ENCODE measurements at regions not wholly inside any gene's neighbourhood (a gene's known extent, or its start where the extent isn't known, plus 50 kb on each side); places are given as distances from the start of the nearest gene placed in this dataset.

- DNase-seq = no peak
- H3K4me3 Mint-ChIP-seq = no peak overlapping the region
- H3K9me3 Mint-ChIP-seq = no peaks in the 10 kb centered on the region
- CTCF ChIA-PET = no interaction called here
- no peaks in the 10 kb centered on the region for H3K27me3 Mint-ChIP-seq (ENCODE audit: low read depth)
- no peaks in the 10 kb centered on the region for H3K4me1 Mint-ChIP-seq (ENCODE audit: low read depth)
- intact Hi-C loops (cut with micrococcal nuclease) = no loop called here
- H3K27ac Mint-ChIP-seq = no peak overlapping the region
- H3K36me3 Mint-ChIP-seq (ENCODE audit: low read depth) = no peaks in the 10 kb centered on the region
Observed at GRCh38 chr18:44521668-44522022, 159.0 kb upstream of the SETBP1 start.

GRCh38 chr18:44526705-44527415 is 153.8 kb upstream of the SETBP1 start:
- CTCF ChIA-PET = no interaction called here
- Mint-ChIP-seq H3K9me3 (no peaks in the 10 kb centered on the region), H3K27ac (no peak overlapping the region), H3K4me1 (ENCODE audit: low read depth) (no peaks in the 10 kb centered on the region), H3K4me3 (no peak overlapping the region), H3K36me3 (ENCODE audit: low read depth) (no peaks in the 10 kb centered on the region), H3K27me3 (ENCODE audit: low read depth) (no peaks in the 10 kb centered on the region)
- no peak for DNase-seq
- intact Hi-C loops (cut with micrococcal nuclease) = no loop called here

DNA sequence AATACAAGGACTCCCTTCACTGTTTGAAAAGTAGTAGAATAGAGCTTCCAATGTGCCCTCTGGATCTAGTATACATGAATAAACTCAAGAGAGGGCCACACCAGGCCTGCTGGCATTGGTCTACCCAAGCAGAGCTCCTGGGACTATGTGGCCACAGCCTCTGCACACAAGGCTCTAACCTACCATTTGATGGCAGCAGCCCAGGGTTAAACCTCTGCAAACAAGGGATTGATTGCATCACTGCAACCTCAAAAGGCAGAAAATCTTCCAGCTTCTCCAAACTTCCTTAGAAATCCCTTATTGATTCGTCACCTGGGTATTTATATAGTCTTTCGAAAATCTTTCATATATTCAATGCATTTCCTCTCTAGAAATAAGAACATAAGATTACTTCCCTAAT is 147.6 kb upstream of the SETBP1 start:
- Mint-ChIP-seq H3K27ac (no peak overlapping the region), H3K4me3 (no peak overlapping the region), H3K36me3 (ENCODE audit: low read depth) (no peaks in the 10 kb centered on the region), H3K27me3 (ENCODE audit: low read depth) (no peaks in the 10 kb centered on the region), H3K9me3 (no peaks in the 10 kb centered on the region), H3K4me1 (ENCODE audit: low read depth) (no peaks in the 10 kb centered on the region)
- CTCF ChIA-PET = no interaction called here
- no peak for DNase-seq
- intact Hi-C loops (cut with micrococcal nuclease) = no loop called here

- no peak for DNase-seq
- no peak overlapping the region for H3K27ac Mint-ChIP-seq
- no peaks in the 10 kb centered on the region for H3K9me3 Mint-ChIP-seq
- H3K4me3 Mint-ChIP-seq = no peak overlapping the region
- no peaks in the 10 kb centered on the region for H3K27me3 Mint-ChIP-seq (ENCODE audit: low read depth)
- CTCF ChIA-PET = no interaction called here
- no peaks in the 10 kb centered on the region for H3K36me3 Mint-ChIP-seq (ENCODE audit: low read depth)
- intact Hi-C loops (cut with micrococcal nuclease) = no loop called here
- no peaks in the 10 kb centered on the region for H3K4me1 Mint-ChIP-seq (ENCODE audit: low read depth)
Observed at GRCh38 chr18:44536046-44536445, 144.6 kb upstream of the SETBP1 start.

GRCh38 chr18:44536619-44537018 is 144.1 kb upstream of the SETBP1 start:
- H3K9me3 Mint-ChIP-seq = no peaks in the 10 kb centered on the region
- no peak for DNase-seq
- H3K4me3 Mint-ChIP-seq = no peak overlapping the region
- no peaks in the 10 kb centered on the region for H3K27me3 Mint-ChIP-seq (ENCODE audit: low read depth)
- intact Hi-C loops (cut with micrococcal nuclease) = no loop called here
- H3K36me3 Mint-ChIP-seq (ENCODE audit: low read depth) = no peaks in the 10 kb centered on the region
- H3K4me1 Mint-ChIP-seq (ENCODE audit: low read depth) = no peaks in the 10 kb centered on the region
- CTCF ChIA-PET = no interaction called here
- no peak overlapping the region for H3K27ac Mint-ChIP-seq

- intact Hi-C loops (cut with micrococcal nuclease) = no loop called here
- Mint-ChIP-seq H3K4me3 (no peak overlapping the region), H3K36me3 (ENCODE audit: low read depth) (no peaks in the 10 kb centered on the region), H3K27ac (no peak overlapping the region), H3K27me3 (ENCODE audit: low read depth) (no peaks in the 10 kb centered on the region), H3K9me3 (no peaks in the 10 kb centered on the region), H3K4me1 (ENCODE audit: low read depth) (no peaks in the 10 kb centered on the region)
- CTCF ChIA-PET = no interaction called here
- DNase-seq = no peak
Observed at GRCh38 chr18:44537526-44537925, 143.2 kb upstream of the SETBP1 start.

DNA sequence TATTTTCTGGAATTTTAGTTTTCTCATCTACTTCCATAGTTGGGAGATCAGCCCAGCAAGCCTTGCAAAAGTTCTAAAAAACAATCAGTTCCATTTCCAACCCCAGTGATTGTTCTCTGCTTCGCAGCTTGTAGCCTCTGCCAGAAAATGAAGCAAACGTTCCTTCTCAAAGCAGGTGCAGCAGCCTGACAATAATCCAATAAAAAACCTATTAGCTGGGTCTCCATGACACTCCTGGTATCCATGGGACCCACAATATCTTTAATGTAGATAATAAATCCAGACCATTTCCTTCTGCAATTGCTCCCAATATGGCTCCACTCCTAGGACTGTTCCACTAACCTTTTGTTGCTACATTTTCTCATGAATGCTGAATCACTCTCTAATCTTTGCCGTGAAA is 140.8 kb upstream of the SETBP1 start:
- Mint-ChIP-seq H3K27me3 (ENCODE audit: low read depth) (no peaks in the 10 kb centered on the region), H3K9me3 (no peaks in the 10 kb centered on the region), H3K4me3 (no peak overlapping the region), H3K36me3 (ENCODE audit: low read depth) (no peaks in the 10 kb centered on the region), H3K27ac (no peak overlapping the region), H3K4me1 (ENCODE audit: low read depth) (no peaks in the 10 kb centered on the region)
- CTCF ChIA-PET = no interaction called here
- no peak for DNase-seq
- intact Hi-C loops (cut with micrococcal nuclease) = no loop called here

- intact Hi-C loops (cut with micrococcal nuclease) = no loop called here
- no peak for DNase-seq
- CTCF ChIA-PET = interaction anchor here (0.7 kb wide), 1 partner anchor 24 kb away, joined by 3 read pairs; no protein-coding TSS in a partner anchor
- no peaks in the 10 kb centered on the region for H3K9me3 Mint-ChIP-seq
- H3K4me1 Mint-ChIP-seq (ENCODE audit: low read depth) = no peaks in the 10 kb centered on the region
- no peaks in the 10 kb centered on the region for H3K36me3 Mint-ChIP-seq (ENCODE audit: low read depth)
- no peaks in the 10 kb centered on the region for H3K27me3 Mint-ChIP-seq (ENCODE audit: low read depth)
- H3K27ac Mint-ChIP-seq = no peak overlapping the region
- no peak overlapping the region for H3K4me3 Mint-ChIP-seq
Observed at GRCh38 chr18:44541159-44541558, 139.5 kb upstream of the SETBP1 start.

- Mint-ChIP-seq H3K27me3 (ENCODE audit: low read depth) (no peaks in the 10 kb centered on the region), H3K4me1 (ENCODE audit: low read depth) (no peaks in the 10 kb centered on the region), H3K27ac (no peak overlapping the region), H3K4me3 (no peak overlapping the region), H3K36me3 (ENCODE audit: low read depth) (no peaks in the 10 kb centered on the region), H3K9me3 (no peaks in the 10 kb centered on the region)
- CTCF ChIA-PET = interaction anchor here (0.7 kb wide), 1 partner anchor 23 kb away, joined by 3 read pairs; no protein-coding TSS in a partner anchor
- no peak for DNase-seq
- intact Hi-C loops (cut with micrococcal nuclease) = no loop called here
Observed at GRCh38 chr18:44541781-44542180, 138.9 kb upstream of the SETBP1 start.

- no peak overlapping the region for H3K4me3 Mint-ChIP-seq
- H3K9me3 Mint-ChIP-seq = no peaks in the 10 kb centered on the region
- intact Hi-C loops (cut with micrococcal nuclease) = no loop called here
- peaks cover 2% of the 10 kb centered on the region for H3K27me3 Mint-ChIP-seq (ENCODE audit: low read depth)
- H3K36me3 Mint-ChIP-seq (ENCODE audit: low read depth) = no peaks in the 10 kb centered on the region
- CTCF ChIA-PET = interaction anchor here (0.6 kb wide), 1 partner anchor 922 kb away, joined by 3 read pairs; no protein-coding TSS in a partner anchor
- DNase-seq = no peak
- no peaks in the 10 kb centered on the region for H3K4me1 Mint-ChIP-seq (ENCODE audit: low read depth)
- H3K27ac Mint-ChIP-seq = no peak overlapping the region
Observed at GRCh38 chr18:44543387-44543786, 137.3 kb upstream of the SETBP1 start.

DNA sequence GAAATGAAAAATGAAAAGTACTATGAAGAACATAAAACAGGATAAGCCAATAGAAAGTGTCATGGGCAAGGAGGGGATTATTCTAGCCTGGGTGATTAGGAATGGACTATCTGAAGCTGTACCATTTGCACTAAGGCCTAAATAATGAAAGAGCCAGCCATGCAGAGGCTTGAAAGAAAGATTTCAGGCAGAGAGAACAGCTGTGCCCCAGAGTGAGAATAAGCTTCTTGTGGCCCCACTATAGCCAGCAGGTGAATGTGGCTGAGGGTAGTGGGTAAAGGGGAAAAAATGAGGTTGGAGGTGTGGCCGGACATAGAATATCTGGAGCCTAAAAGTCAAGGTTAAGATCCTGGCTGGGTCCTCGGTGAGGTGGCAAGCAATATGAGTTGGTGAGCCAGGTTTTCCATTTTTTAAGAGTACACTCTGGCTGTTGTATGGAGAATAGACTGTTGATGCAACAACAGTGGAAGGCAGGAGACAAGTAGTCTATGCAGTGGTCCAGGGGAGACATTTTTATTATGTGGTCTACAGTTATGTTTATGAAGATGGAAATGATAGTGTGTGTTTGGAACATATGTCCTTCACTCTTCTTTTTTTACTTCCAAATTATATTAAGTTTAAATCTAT is 135.2 kb upstream of the SETBP1 start:
- CTCF ChIA-PET = no interaction called here

DNA sequence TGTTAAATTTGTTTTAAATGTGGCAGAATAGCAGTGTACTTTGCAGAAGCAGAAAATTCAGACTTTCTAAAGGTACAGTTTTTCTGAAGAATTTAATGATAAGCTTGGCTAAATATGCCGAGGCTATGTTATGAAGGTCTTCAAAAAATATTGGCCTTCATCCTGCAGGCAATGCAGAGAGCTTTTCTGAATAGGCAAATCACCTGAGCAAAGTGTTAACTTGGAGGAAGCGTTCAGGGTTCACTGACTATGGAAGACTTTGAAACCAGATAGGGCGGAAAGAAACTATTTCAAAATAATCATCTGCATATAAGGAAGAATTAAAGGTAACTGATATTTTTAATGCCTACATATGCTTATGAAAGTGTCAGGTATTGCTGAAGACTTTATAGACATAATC is 133.7 kb upstream of the SETBP1 start:
- H3K27me3 Mint-ChIP-seq (ENCODE audit: low read depth) = peaks cover 3% of the 10 kb centered on the region
- H3K4me3 Mint-ChIP-seq = no peak overlapping the region
- intact Hi-C loops (cut with micrococcal nuclease) = no loop called here
- H3K27ac Mint-ChIP-seq = no peak overlapping the region
- DNase-seq = no peak
- CTCF ChIA-PET = no interaction called here
- H3K36me3 Mint-ChIP-seq (ENCODE audit: low read depth) = no peaks in the 10 kb centered on the region
- no peaks in the 10 kb centered on the region for H3K9me3 Mint-ChIP-seq
- H3K4me1 Mint-ChIP-seq (ENCODE audit: low read depth) = no peaks in the 10 kb centered on the region

More for the DNA sequence above, 135.2 kb upstream of the SETBP1 start:
- peaks cover 3% of the 10 kb centered on the region for H3K27me3 Mint-ChIP-seq (ENCODE audit: low read depth)
- H3K27ac Mint-ChIP-seq = no peak overlapping the region
- no peaks in the 10 kb centered on the region for H3K36me3 Mint-ChIP-seq (ENCODE audit: low read depth)
- no peaks in the 10 kb centered on the region for H3K4me1 Mint-ChIP-seq (ENCODE audit: low read depth)
- intact Hi-C loops (cut with micrococcal nuclease) = no loop called here
- H3K9me3 Mint-ChIP-seq = no peaks in the 10 kb centered on the region
- no peak for DNase-seq
- no peak overlapping the region for H3K4me3 Mint-ChIP-seq
